ENCODE measurements at regions not wholly inside any gene's neighbourhood (a gene's known extent, or its start where the extent isn't known, plus 50 kb on each side); places are given as distances from the start of the nearest gene placed in this dataset.

DNA sequence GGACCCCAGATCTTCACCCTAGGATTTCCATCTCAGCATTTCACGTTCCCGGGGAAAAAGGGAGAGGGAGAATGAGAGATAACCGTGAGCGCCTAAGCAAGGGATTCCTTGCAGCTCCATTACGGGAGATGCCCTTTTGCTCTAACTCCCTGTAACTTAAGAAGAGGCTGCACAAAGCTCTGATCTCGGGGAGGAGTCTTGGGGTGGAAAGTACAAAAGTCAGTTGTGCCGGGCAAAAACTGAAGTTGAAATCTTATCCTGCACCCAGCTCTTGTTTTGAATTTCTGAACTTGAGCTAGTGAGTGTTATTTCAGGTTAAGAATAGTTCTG, 256.4 kb upstream of the SOX21 start:
- peaks cover 4 to 34% (median 8%) of the 10 kb centered on the region in 4 donors for H3K27me3 ChIP-seq
- FAIRE-seq (no peak), DNase-seq (no peak), ATAC-seq (no peak)
- H3K4me3 ChIP-seq = no peak overlapping the region
- H3K27ac ChIP-seq = no peak overlapping the region
- TF ChIP-seq, protein P1, sequence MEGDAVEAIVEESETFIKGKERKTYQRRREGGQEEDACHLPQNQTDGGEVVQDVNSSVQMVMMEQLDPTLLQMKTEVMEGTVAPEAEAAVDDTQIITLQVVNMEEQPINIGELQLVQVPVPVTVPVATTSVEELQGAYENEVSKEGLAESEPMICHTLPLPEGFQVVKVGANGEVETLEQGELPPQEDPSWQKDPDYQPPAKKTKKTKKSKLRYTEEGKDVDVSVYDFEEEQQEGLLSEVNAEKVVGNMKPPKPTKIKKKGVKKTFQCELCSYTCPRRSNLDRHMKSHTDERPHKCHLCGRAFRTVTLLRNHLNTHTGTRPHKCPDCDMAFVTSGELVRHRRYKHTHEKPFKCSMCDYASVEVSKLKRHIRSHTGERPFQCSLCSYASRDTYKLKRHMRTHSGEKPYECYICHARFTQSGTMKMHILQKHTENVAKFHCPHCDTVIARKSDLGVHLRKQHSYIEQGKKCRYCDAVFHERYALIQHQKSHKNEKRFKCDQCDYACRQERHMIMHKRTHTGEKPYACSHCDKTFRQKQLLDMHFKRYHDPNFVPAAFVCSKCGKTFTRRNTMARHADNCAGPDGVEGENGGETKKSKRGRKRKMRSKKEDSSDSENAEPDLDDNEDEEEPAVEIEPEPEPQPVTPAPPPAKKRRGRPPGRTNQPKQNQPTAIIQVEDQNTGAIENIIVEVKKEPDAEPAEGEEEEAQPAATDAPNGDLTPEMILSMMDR (IDR thresholded peaks at IDR 0.05) = no peak
- no peaks in the 10 kb centered on the region for H3K36me3 ChIP-seq
- intact Hi-C loops (cut with DNase I) = no loop called here
- no peaks in the 10 kb centered on the region for H3K4me1 ChIP-seq
- 16 to 26% methylated on average over 7 of the region's 7 CpGs for WGBS, 2 donors
- H3K9me3 ChIP-seq = no peaks in the 10 kb centered on the region

DNA sequence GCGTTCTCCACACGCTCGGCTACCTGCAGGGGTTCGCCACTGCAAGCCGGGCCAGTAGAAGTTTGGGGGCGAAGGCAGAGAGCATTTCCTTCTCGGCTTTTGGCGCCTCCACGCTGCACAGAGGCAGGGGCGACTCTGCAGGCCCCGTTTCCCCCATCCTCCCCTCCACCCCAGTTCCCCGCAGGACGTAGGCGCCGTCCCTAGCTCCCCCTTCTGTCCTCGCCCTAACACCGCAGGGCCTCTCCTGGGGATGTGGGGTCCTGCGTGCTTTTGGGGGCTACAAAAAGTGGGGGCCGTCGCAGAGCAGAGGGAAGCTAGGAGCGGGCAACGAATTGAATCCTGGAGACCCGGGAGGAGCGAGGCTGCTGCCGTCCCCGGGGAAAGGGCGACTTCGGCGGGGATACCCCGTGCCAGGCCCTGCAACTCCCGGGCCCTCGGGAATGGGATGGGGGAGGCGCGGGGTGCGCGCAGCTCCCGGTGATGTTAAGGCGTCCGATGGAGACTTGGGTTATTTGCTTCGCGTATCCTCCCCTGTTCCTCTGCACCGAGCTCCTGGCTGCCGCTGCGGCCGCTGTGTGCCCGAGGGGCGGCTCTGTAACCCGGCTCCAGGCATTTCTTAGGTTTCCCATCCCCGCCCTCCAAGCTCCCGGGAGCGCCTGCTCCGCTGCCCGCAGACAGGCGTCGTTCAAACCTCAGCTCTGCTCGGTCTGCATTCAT, 255.9 kb upstream of the SOX21 start:
- Histone ChIP-seq H3K36me3 (no peaks in the 10 kb centered on the region), H3K27me3 (peaks cover 4 to 36% (median 8%) of the 10 kb centered on the region in 4 donors), H3K27ac (no peak overlapping the region), H3K9me3 (no peaks in the 10 kb centered on the region), H3K4me1 (no peaks in the 10 kb centered on the region), H3K4me3 (peak overlapping the region in 2 of 4 donors; percentile 27 to 39)
- ATAC-seq (peak in 3 of 4 donors; percentile 35 to 53 (median 40)), FAIRE-seq (no peak), DNase-seq (peak in 2 of 6 donors; percentile 50 to 56)
- intact Hi-C loops (cut with DNase I) = no loop called here
- 2 to 3% methylated on average over 44 to 56 of the region's 56 CpGs for WGBS, 2 donors
- TF ChIP-seq, protein P1 (IDR thresholded peaks at IDR 0.05) = no peak

DNA sequence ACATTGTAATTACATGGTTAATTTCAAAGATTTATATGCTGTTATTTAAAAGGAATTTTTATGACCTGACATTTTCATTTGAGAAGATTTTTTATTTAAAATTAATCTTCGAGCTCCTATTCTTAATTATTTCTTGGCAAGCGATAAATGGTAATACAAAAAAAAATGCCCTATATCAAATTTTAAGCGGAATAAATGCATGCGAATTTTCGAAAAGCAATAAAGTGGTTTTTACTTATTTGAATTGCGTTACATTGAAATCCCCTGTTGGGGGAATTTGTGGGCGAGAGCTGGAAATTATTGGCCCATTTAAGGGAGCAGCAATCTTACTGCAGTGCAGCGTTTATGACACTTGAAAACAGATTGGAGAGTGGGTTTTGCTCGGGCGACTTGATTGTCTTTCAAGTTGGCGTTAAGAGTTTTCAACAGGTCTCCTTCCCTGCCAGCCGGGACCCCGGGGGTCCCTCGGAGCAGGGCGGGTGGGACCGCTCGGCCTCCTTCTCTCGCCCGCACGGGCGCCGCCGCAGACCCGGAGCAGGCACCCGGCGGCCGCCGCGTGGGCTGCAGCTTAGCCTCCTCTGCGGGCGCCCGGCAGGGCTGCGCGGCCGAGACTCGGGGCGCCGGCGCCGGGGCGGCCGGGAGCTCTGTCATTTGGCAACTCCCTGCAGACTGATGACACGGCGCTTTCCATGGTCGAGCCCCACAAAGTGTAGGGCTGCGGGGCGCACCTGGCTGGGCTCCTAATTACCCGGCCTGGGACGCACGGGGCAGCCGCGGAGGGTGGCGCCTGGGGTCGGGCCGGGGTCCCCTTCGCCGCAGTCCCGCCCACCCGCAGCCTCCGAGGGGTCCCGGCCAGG, 255.1 kb upstream of the SOX21 start:
- no peak for FAIRE-seq
- no peaks in the 10 kb centered on the region for H3K9me3 ChIP-seq

DNA sequence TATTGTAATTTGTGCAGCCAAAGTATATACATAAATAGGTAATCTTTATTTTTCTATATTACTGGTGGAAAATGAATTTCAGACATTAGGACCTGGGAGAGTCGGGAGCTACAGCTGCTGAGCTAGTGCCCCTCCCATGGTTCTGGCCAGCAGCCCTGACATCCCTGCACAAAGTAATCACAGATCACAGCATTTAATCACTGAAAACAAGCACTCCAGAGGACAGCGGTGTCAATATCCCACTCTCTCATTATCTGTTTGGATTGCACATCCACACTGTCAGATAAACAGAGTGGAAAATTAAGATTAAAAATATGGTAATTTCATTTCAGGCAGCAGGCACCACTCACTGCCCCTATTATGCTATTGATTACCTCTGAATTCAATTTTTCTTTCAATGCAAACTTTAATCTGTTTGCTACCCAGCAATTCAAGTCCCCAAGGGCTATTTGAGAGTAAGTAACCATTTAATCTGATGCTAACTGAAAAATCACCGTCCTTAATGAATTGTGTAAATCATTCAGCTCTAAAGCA, 254.1 kb upstream of the SOX21 start:
- 18 to 21% methylated on average over 3 of the region's 3 CpGs for WGBS, 2 donors
- intact Hi-C loops (cut with DNase I) = no loop called here
- Histone ChIP-seq H3K36me3 (no peaks in the 10 kb centered on the region), H3K4me1 (no peaks in the 10 kb centered on the region), H3K4me3 (no peak overlapping the region), H3K9me3 (no peaks in the 10 kb centered on the region), H3K27ac (no peak overlapping the region), H3K27me3 (peaks cover 4 to 36% (median 8%) of the 10 kb centered on the region in 4 donors)
- TF ChIP-seq, protein P1 (IDR thresholded peaks at IDR 0.05) = no peak
- FAIRE-seq (no peak), ATAC-seq (no peak), DNase-seq (no peak)

More for the DNA sequence above, 255.1 kb upstream of the SOX21 start:
- H3K27ac ChIP-seq = no peak overlapping the region
- H3K4me1 ChIP-seq = no peaks in the 10 kb centered on the region
- DNase-seq = peak in 3 of 6 donors; percentile 11 to 71 (median 58)
- peak in 3 of 4 donors; percentile 65 to 81 (median 69) for ATAC-seq
- 3 to 5% methylated on average over 52 to 61 of the region's 61 CpGs for WGBS, 2 donors
- peaks cover 4 to 36% (median 8%) of the 10 kb centered on the region in 4 donors for H3K27me3 ChIP-seq
- intact Hi-C loops (cut with DNase I) = no loop called here
- H3K4me3 ChIP-seq = peak overlapping the region in 2 of 4 donors; percentile 27 to 39
- TF ChIP-seq, protein P1 (IDR thresholded peaks at IDR 0.05) = no peak
- no peaks in the 10 kb centered on the region for H3K36me3 ChIP-seq
